Esophagus squamous epithelium (tissue), 5 donors: ENCODE measurements at regions not wholly inside any gene's neighbourhood (a gene's known extent, or its start where the extent isn't known, plus 50 kb on each side); places are given as distances from the start of the nearest gene placed in this dataset.

Experiments
- DNase-seq: peaks from one replicate; lab custom pipeline; 2025; lab: John Stamatoyannopoulos, UW
- H3K27ac ChIP-seq, 4 donors: fragments of 200-600 bp; sonication (generic); one replicate each; pipeline ENCODE4 v1.5.1; 2016 to 2019; ENCODE audit warnings: mild to moderate bottlenecking in 1 of 4
- H3K27me3 ChIP-seq, 4 donors: fragments of 200-600 bp; sonication (generic); 1 replicate in 3 of 4; 2 replicates in 1 of 4; pipeline versions ENCODE4 v1.5.1 to v1.6.0; 2017 to 2021; ENCODE audit warnings: antibody characterized with exemption in 1 of 4
- H3K36me3 ChIP-seq, 3 donors: fragments of 200-600 bp; sonication (generic); one replicate each; pipeline ENCODE4 v1.5.1; 2016 to 2019
- H3K4me1 ChIP-seq, 3 donors: fragments of 200-600 bp; sonication (generic); one replicate each; pipeline ENCODE4 v1.5.1; 2017 to 2019
- H3K4me3 ChIP-seq, 4 donors: fragments of 200-600 bp; sonication (generic); 1 replicate in 3 of 4; 2 replicates in 1 of 4; pipeline ENCODE4 v1.5.1; 2016 to 2019; ENCODE audit warnings: mild to moderate bottlenecking in 2 of 4, moderate library complexity in 1 of 4
- H3K9me3 ChIP-seq, 3 donors: fragments of 200-600 bp; sonication (generic); one replicate each; pipeline ENCODE4 v1.5.1; 2016 to 2019
- POLR2A ChIP-seq, 4 donors: fragments of 450-650 bp; IDR thresholded peaks; one replicate each; pipeline ENCODE4 v1.6.1; 2017; ENCODE audit warnings: antibody characterized with exemption in 4 of 4, mild to moderate bottlenecking in 4 of 4, moderate library complexity in 3 of 4
- WGBS, 2 donors: methylation state at CpG; one replicate each; pipeline ENCODE4 v1.1.5; 2018; 5-methylcytosine and 5-hydroxymethylcytosine counted together
- intact Hi-C: fragments of 100-400 bp; cut with DNase I; formaldehyde crosslinking; loops from one replicate; pipeline ENCODE4 v1.15.0; 2022
- TF ChIP-seq, protein P1 (sequence below), 6 experiments: fragments of 450-650 bp in 4 of 6; fragments of 200-600 bp in 2 of 6; sonication (generic) in 2 of 6; IDR thresholded peaks; one replicate each; pipeline ENCODE4 v1.5.1; 2016 to 2019; ENCODE audit warnings: antibody characterized with exemption in 6 of 6, mild to moderate bottlenecking in 4 of 6, moderate library complexity in 4 of 6
- donor health status: DM: yes; HTN: yes; CAD: no.

DNA sequence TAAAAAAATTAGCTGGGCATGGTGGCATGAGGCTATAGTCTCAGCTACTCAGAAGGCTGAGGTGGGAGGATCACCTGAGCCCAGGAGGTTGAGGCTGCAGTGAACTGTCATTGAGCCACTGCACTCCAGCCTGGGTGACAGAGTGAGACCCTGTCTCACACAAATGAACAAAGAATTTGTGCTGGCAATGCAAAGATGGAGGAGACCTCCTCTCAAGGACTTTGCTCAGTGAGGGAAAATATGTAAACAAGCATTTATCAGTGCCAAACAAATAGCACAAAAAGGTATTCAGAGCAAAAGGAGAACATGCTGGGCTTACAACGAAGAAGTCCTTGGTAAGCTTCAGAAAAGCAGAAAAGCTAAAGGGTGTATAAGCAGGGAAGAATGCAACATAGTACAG, 113.1 kb upstream of the UMPS start:
- no peaks in the 10 kb centered on the region for H3K27me3 ChIP-seq
- H3K4me1 ChIP-seq = peaks cover 0 to 13% (median 13%) of the 10 kb centered on the region in 3 donors
- WGBS, 2 donors = 65 to 67% methylated on average over 1 of the region's 1 CpG
- TF ChIP-seq, protein P1, sequence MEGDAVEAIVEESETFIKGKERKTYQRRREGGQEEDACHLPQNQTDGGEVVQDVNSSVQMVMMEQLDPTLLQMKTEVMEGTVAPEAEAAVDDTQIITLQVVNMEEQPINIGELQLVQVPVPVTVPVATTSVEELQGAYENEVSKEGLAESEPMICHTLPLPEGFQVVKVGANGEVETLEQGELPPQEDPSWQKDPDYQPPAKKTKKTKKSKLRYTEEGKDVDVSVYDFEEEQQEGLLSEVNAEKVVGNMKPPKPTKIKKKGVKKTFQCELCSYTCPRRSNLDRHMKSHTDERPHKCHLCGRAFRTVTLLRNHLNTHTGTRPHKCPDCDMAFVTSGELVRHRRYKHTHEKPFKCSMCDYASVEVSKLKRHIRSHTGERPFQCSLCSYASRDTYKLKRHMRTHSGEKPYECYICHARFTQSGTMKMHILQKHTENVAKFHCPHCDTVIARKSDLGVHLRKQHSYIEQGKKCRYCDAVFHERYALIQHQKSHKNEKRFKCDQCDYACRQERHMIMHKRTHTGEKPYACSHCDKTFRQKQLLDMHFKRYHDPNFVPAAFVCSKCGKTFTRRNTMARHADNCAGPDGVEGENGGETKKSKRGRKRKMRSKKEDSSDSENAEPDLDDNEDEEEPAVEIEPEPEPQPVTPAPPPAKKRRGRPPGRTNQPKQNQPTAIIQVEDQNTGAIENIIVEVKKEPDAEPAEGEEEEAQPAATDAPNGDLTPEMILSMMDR (IDR thresholded peaks at IDR 0.05) = no peak
- no peak for TF ChIP-seq POLR2A (IDR thresholded peaks at IDR 0.05)
- no peak for DNase-seq
- H3K36me3 ChIP-seq = no peaks in the 10 kb centered on the region
- intact Hi-C loops = no loop called here
- no peaks in the 10 kb centered on the region for H3K9me3 ChIP-seq
- H3K4me3 ChIP-seq = no peak overlapping the region
- no peak overlapping the region for H3K27ac ChIP-seq

DNA sequence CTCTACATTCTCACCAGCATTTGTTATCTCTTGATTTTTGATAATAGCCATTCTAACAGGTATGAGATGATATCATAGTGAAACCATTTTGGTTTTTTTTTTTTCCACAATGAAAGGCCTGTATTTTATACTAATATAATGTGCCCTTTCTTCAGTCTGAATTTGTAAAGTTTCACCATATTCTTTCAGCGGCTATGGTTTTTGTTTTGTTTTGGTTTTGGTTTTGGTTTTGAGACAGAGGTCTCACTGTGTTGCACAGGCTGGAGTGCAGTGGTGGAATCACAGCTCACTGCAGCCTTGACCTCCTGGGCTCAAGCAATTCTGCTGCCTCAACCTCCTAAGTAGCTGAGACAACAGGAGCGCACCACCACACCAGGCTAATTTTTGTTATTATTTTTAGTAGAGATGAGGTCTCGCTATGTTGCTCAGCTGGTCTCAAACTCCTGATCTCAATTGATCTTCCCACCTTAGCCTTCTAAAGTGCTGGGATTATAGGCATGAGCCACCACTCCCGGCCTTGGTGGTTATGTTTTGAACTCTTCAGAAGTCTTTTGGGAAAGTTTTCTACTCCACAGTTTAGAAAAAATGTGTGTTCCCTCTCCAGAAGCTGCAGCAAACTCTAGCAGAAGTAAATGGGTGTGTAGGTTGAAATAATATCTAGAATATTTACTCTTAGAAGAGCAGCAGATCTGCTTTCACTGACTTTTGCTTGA, 110.2 kb upstream of the UMPS start:
- no peak for TF ChIP-seq POLR2A (IDR thresholded peaks at IDR 0.05)
- TF ChIP-seq, protein P1 (IDR thresholded peaks at IDR 0.05) = no peak
- H3K27ac ChIP-seq = peak overlapping the region in 3 of 4 donors; percentile 8 to 51 (median 13)
- H3K9me3 ChIP-seq = no peaks in the 10 kb centered on the region
- 69 to 86% methylated on average over 4 of the region's 4 CpGs for WGBS, 2 donors
- H3K36me3 ChIP-seq = no peaks in the 10 kb centered on the region
- DNase-seq = no peak
- no peak overlapping the region for H3K4me3 ChIP-seq
- peaks cover 0 to 13% (median 13%) of the 10 kb centered on the region in 3 donors for H3K4me1 ChIP-seq
- intact Hi-C loops = loop anchor here (10.0 kb wide), 1 partner anchor 945 kb away; no protein-coding TSS in a partner anchor
- no peaks in the 10 kb centered on the region for H3K27me3 ChIP-seq

DNA sequence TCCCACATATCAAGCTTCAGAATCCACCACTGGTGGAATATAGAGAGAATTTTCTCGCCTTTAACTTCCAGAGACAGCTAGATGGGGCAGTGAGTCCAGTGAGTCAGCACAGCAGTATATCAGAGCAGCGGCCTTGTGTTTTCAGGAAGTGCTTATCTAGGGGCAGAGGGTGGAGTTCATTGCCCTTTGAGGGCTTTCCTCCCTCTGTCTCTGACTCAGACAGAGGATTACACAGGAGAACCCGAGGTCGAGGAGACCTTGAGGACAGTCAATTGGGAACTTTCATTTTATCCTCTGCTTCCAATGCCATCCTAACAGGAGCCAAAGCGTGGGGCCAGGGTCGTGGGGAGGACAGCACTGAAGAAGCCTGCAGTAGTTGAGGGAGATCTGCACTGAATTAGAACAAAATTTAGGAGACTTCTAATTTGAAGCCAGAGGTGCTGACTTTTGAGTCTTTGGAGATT, 109.6 kb upstream of the UMPS start:
- no peak for DNase-seq

DNA sequence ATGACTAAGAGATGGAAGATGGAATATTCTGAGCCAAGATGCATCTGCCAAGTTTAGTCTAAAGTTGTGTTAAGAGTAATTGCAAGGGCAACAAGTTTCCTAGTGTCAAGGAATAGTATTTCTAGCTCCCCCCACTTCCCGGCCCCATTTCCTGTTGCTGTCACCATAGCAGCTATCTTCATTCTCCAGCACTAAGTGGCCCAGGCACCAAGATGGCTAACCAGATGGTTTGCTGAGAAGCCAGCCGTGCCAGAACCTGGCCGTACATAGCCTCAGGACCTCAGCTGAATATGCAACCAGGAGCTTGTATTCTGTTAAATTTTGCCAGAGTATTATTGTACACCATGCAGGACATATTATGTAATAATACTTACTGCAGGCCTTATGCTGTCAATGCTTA, 108.8 kb upstream of the UMPS start:
- no peaks in the 10 kb centered on the region for H3K27me3 ChIP-seq
- intact Hi-C loops = loop anchor here (10.0 kb wide), 1 partner anchor 943 kb away; no protein-coding TSS in a partner anchor
- WGBS, 2 donors = 71 to 77% methylated on average over 3 of the region's 3 CpGs
- H3K36me3 ChIP-seq = no peaks in the 10 kb centered on the region
- DNase-seq = no peak
- no peak overlapping the region for H3K27ac ChIP-seq
- H3K4me1 ChIP-seq = peaks cover 0 to 13% (median 13%) of the 10 kb centered on the region in 3 donors
- TF ChIP-seq POLR2A (IDR thresholded peaks at IDR 0.05) = no peak
- TF ChIP-seq, protein P1 (IDR thresholded peaks at IDR 0.05) = no peak
- H3K9me3 ChIP-seq = no peaks in the 10 kb centered on the region
- no peak overlapping the region for H3K4me3 ChIP-seq

More for the DNA sequence above, 109.6 kb upstream of the UMPS start:
- no peaks in the 10 kb centered on the region for H3K9me3 ChIP-seq
- H3K4me3 ChIP-seq = peak overlapping the region in 1 of 4 donors; percentile 11
- H3K27me3 ChIP-seq = no peaks in the 10 kb centered on the region
- TF ChIP-seq, protein P1 (IDR thresholded peaks at IDR 0.05) = no peak
- no peak for TF ChIP-seq POLR2A (IDR thresholded peaks at IDR 0.05)
- peak overlapping the region in 3 of 4 donors; percentile 8 to 51 (median 13) for H3K27ac ChIP-seq
- peaks cover 0 to 13% (median 13%) of the 10 kb centered on the region in 3 donors for H3K4me1 ChIP-seq
- WGBS, 2 donors = 33 to 57% methylated on average over 1 to 6 of the region's 6 CpGs
- intact Hi-C loops = loop anchor here (10.0 kb wide), 1 partner anchor 944 kb away; no protein-coding TSS in a partner anchor
- no peaks in the 10 kb centered on the region for H3K36me3 ChIP-seq

DNA sequence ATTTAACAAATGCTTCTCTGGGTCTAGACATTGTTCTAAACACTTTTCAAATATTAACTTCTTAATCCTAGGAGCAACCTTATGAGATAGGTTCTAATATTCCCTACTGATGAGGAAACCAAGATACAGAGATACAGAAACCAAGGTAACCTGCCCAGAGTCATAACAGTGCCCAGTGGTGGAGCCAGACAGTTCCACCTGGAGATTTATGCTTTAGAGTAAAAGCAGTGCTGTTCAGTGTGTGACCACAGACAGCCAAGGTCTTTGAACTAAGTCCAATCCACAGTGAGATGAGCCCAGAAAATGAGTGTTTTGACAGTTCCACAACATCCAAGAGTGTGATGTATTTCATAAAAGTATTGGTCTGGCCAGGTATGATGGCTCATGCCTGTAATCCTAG, 105.2 kb upstream of the UMPS start:
- Histone ChIP-seq H3K27ac (no peak overlapping the region), H3K36me3 (no peaks in the 10 kb centered on the region), H3K4me3 (no peak overlapping the region), H3K27me3 (no peaks in the 10 kb centered on the region), H3K9me3 (no peaks in the 10 kb centered on the region), H3K4me1 (peaks cover 0 to 9% (median 9%) of the 10 kb centered on the region in 3 donors)
- intact Hi-C loops = loop anchor here (10.0 kb wide), 1 partner anchor 940 kb away; no protein-coding TSS in a partner anchor
- DNase-seq = no peak
- no peak for TF ChIP-seq POLR2A (IDR thresholded peaks at IDR 0.05)
- TF ChIP-seq, protein P1 (IDR thresholded peaks at IDR 0.05) = no peak
